ENCODE measurements at regions not wholly inside any gene's neighbourhood (a gene's known extent, or its start where the extent isn't known, plus 50 kb on each side); places are given as distances from the start of the nearest gene placed in this dataset.

- Histone ChIP-seq H3K9me3 (no peaks in the 10 kb centered on the region), H3K27ac (no peak overlapping the region), H3K4me3 (no peak overlapping the region), H3K27me3 (no peaks in the 10 kb centered on the region), H3K36me3 (no peaks in the 10 kb centered on the region), H3K4me1 (no peaks in the 10 kb centered on the region)
- DNase-seq = no peak
- intact Hi-C loops (cut with DNase I; ENCODE audit: low total_unique reads) = no loop called here
- TF ChIP-seq, protein P1, sequence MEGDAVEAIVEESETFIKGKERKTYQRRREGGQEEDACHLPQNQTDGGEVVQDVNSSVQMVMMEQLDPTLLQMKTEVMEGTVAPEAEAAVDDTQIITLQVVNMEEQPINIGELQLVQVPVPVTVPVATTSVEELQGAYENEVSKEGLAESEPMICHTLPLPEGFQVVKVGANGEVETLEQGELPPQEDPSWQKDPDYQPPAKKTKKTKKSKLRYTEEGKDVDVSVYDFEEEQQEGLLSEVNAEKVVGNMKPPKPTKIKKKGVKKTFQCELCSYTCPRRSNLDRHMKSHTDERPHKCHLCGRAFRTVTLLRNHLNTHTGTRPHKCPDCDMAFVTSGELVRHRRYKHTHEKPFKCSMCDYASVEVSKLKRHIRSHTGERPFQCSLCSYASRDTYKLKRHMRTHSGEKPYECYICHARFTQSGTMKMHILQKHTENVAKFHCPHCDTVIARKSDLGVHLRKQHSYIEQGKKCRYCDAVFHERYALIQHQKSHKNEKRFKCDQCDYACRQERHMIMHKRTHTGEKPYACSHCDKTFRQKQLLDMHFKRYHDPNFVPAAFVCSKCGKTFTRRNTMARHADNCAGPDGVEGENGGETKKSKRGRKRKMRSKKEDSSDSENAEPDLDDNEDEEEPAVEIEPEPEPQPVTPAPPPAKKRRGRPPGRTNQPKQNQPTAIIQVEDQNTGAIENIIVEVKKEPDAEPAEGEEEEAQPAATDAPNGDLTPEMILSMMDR (IDR thresholded peaks at IDR 0.05) = no peak
Observed at GRCh38 chr4:24164054-24164693, 274.3 kb upstream of the PPARGC1A start.

DNA sequence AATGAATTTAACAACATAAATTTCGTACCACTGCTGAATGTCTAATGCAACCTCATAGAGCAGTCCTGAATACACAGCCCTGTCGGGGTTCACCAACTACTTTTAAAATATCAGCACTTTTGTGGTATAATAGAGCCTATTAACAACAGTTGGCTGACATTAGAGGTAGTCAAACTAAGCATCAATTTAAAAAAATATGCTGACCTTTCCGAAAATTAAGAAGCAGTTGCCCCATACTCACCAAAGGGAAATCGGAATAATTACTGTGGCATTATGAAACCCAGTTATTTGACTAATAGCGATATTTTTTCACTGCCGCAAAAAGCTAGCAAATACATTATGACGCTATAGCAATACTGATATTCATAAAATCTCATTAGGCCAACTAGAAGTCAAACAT lies 273.5 kb upstream of the PPARGC1A start:
- intact Hi-C loops (cut with DNase I; ENCODE audit: low total_unique reads) = no loop called here
- Histone ChIP-seq H3K4me3 (no peak overlapping the region), H3K27me3 (no peaks in the 10 kb centered on the region), H3K4me1 (no peaks in the 10 kb centered on the region), H3K36me3 (no peaks in the 10 kb centered on the region), H3K27ac (no peak overlapping the region), H3K9me3 (no peaks in the 10 kb centered on the region)
- DNase-seq = no peak
- TF ChIP-seq, protein P1 (IDR thresholded peaks at IDR 0.05) = no peak

DNA sequence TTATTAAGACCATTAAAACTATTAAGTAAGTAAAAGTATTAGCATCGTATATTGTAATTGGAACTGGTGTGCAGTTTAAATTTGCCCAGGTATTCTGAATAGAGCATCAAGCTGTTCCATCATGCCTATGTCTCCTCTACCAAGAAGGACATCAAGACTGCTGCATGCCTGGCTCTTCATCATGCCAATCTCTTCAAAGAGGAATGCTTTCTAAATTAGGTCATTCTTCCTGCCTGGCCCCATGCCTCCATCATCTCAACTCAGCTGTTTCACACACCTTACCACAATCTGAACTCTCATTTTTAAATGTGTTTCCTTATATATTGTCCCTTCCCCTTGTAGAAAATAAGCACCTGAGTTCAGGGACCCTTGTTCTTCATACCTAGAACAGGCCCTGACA lies 270.5 kb upstream of the PPARGC1A start:
- Histone ChIP-seq H3K4me1 (no peaks in the 10 kb centered on the region), H3K36me3 (no peaks in the 10 kb centered on the region), H3K9me3 (no peaks in the 10 kb centered on the region), H3K4me3 (no peak overlapping the region), H3K27me3 (no peaks in the 10 kb centered on the region), H3K27ac (no peak overlapping the region)
- intact Hi-C loops (cut with DNase I; ENCODE audit: low total_unique reads) = no loop called here
- no peak for DNase-seq
- TF ChIP-seq, protein P1 (IDR thresholded peaks at IDR 0.05) = no peak

GRCh38 chr4:24158031-24158430 lies 268.2 kb upstream of the PPARGC1A start:
- Histone ChIP-seq H3K27me3 (no peaks in the 10 kb centered on the region), H3K4me3 (no peak overlapping the region), H3K4me1 (no peaks in the 10 kb centered on the region), H3K9me3 (no peaks in the 10 kb centered on the region), H3K27ac (no peak overlapping the region), H3K36me3 (no peaks in the 10 kb centered on the region)
- intact Hi-C loops (cut with DNase I; ENCODE audit: low total_unique reads) = no loop called here
- no peak for DNase-seq
- TF ChIP-seq, protein P1 (IDR thresholded peaks at IDR 0.05) = no peak

GRCh38 chr4:24150034-24150433 lies 260.2 kb upstream of the PPARGC1A start:
- H3K27ac ChIP-seq = no peak overlapping the region
- no peak for DNase-seq
- H3K4me3 ChIP-seq = no peak overlapping the region
- no peaks in the 10 kb centered on the region for H3K36me3 ChIP-seq
- intact Hi-C loops (cut with DNase I; ENCODE audit: low total_unique reads) = no loop called here
- TF ChIP-seq, protein P1 (IDR thresholded peaks at IDR 0.05) = no peak
- no peaks in the 10 kb centered on the region for H3K27me3 ChIP-seq
- H3K4me1 ChIP-seq = peaks cover 0 to 2% (median 0%) of the 10 kb centered on the region in 4 donors
- no peaks in the 10 kb centered on the region for H3K9me3 ChIP-seq

GRCh38 chr4:24146127-24146526 lies 256.3 kb upstream of the PPARGC1A start:
- H3K27me3 ChIP-seq = no peaks in the 10 kb centered on the region
- no peaks in the 10 kb centered on the region for H3K9me3 ChIP-seq

More at GRCh38 chr4:24146127-24146526, 256.3 kb upstream of the PPARGC1A start:
- TF ChIP-seq, protein P1 (IDR thresholded peaks at IDR 0.05) = no peak
- no peak overlapping the region for H3K4me3 ChIP-seq
- no peak overlapping the region for H3K27ac ChIP-seq
- no peaks in the 10 kb centered on the region for H3K36me3 ChIP-seq
- peaks cover 0 to 34% (median 19%) of the 10 kb centered on the region in 4 donors for H3K4me1 ChIP-seq
- no peak for DNase-seq
- intact Hi-C loops (cut with DNase I; ENCODE audit: low total_unique reads) = no loop called here

Measured in tibial artery (tissue), 4 donors.